HepG2 (cell line): ENCODE measurements at regions not wholly inside any gene's neighbourhood (a gene's known extent, or its start where the extent isn't known, plus 50 kb on each side); places are given as distances from the start of the nearest gene placed in this dataset.

ENCODE experiments used
- CREM ChIP-seq, 2 experiments: sonication (generic) in 1 of 2; formaldehyde crosslinking in 1 of 2; IDR thresholded peaks; 2 replicates each; pipeline versions ENCODE4 v1.4.0 to v1.6.1; 2016 to 2020; ENCODE audit warnings: antibody characterized with exemption in 1 of 2, mild to moderate bottlenecking in 1 of 2, missing genetic modification reagents in 1 of 2
- CTCF ChIP-seq: sonication (generic); formaldehyde crosslinking; IDR thresholded peaks from 2 replicates; pipeline ENCODE4 v1.5.0; 2020; ENCODE audit warnings: mild to moderate bottlenecking, missing genetic modification reagents, moderate library complexity
- EZH2 ChIP-seq: conservative IDR thresholded peaks from 2 replicates; pipeline ENCODE4 v1.6.1; 2012; ENCODE audit warnings: mild to moderate bottlenecking, low read depth, low read length, moderate library complexity
- FOXK1 ChIP-seq: sonication (generic); formaldehyde crosslinking; IDR thresholded peaks from 2 replicates; pipeline ENCODE4 v1.4.0; 2020; ENCODE audit warnings: low read depth, missing genetic modification reagents, borderline replicate concordance
- GATAD1 ChIP-seq: IDR thresholded peaks from 2 replicates; pipeline ENCODE4 v1.6.1; 2016; ENCODE audit warnings: missing genetic modification reagents, missing compliant biosample characterization
- PCBP1 ChIP-seq: fragments of 200-400 bp; formaldehyde crosslinking; IDR thresholded peaks from 2 replicates; pipeline ENCODE4 v1.6.1; 2017; ENCODE audit warnings: mild to moderate bottlenecking, low read depth, low read length, borderline replicate concordance
- PTBP1 ChIP-seq: fragments of 200-400 bp; formaldehyde crosslinking; IDR thresholded peaks from 2 replicates; pipeline ENCODE4 v1.6.1; 2018; ENCODE audit warnings: low read length, low read depth; ENCODE audit not compliant: poor library complexity, severe bottlenecking
- SALL2 ChIP-seq: sonication (generic); formaldehyde crosslinking; IDR thresholded peaks from 2 replicates; pipeline ENCODE4 v1.8.1; 2023; ENCODE audit warnings: mild to moderate bottlenecking, missing genetic modification reagents, inconsistent platforms
- SNRNP70 ChIP-seq: fragments of 200-400 bp; formaldehyde crosslinking; IDR thresholded peaks from 2 replicates; pipeline ENCODE4 v1.6.1; 2017; ENCODE audit warnings: mild to moderate bottlenecking, low read depth, low read length, moderate library complexity
- ZBTB40 ChIP-seq, 2 experiments: fragments of 450-650 bp in 1 of 2; sonication (generic) in 1 of 2; formaldehyde crosslinking in 1 of 2; IDR thresholded peaks; 2 replicates each; pipeline versions ENCODE4 v1.6.1 to v1.8.0; 2016 to 2022; ENCODE audit warnings: antibody characterized with exemption in 1 of 2, mild to moderate bottlenecking in 1 of 2, missing genetic modification reagents in 1 of 2
- ZNF704 ChIP-seq: sonication (generic); formaldehyde crosslinking; IDR thresholded peaks from 2 replicates; pipeline ENCODE4 v1.8.1; 2023; ENCODE audit warnings: mild to moderate bottlenecking, inconsistent platforms, moderate library complexity, missing genetic modification reagents, borderline replicate concordance
- ZNF710 ChIP-seq: sonication (generic); formaldehyde crosslinking; IDR thresholded peaks from 2 replicates; pipeline ENCODE4 v1.5.0; 2020; ENCODE audit warnings: mild to moderate bottlenecking, missing genetic modification reagents, borderline replicate concordance

- no peak for TF ChIP-seq SNRNP70
- TF ChIP-seq EZH2: no peak
- no peak for TF ChIP-seq CTCF
- TF ChIP-seq CREM (IDR thresholded peaks at IDR 0.05): no peak
- no peak for TF ChIP-seq CREM (CRISPR knock-in tag; IDR thresholded peaks at IDR 0.05)
- TF ChIP-seq PCBP1: no peak
- no peak for TF ChIP-seq ZNF710 (CRISPR knock-in tag)
- no peak for TF ChIP-seq ZBTB40 (IDR thresholded peaks at IDR 0.05)
- no peak for TF ChIP-seq ZBTB40 (CRISPR knock-in tag; IDR thresholded peaks at IDR 0.05)
- no peak for TF ChIP-seq ZNF704 (CRISPR knock-in tag)
- no peak for TF ChIP-seq FOXK1 (CRISPR knock-in tag)
- no peak for TF ChIP-seq PTBP1
- TF ChIP-seq SALL2 (CRISPR knock-in tag): no peak
- TF ChIP-seq GATAD1: no peak
These were observed 57.8 kb upstream of the LYRM9 start for GRCh38 chr17:27950995-27951394.
